ENCODE measurements at regions not wholly inside any gene's neighbourhood (a gene's known extent, or its start where the extent isn't known, plus 50 kb on each side); places are given as distances from the start of the nearest gene placed in this dataset.

DNA sequence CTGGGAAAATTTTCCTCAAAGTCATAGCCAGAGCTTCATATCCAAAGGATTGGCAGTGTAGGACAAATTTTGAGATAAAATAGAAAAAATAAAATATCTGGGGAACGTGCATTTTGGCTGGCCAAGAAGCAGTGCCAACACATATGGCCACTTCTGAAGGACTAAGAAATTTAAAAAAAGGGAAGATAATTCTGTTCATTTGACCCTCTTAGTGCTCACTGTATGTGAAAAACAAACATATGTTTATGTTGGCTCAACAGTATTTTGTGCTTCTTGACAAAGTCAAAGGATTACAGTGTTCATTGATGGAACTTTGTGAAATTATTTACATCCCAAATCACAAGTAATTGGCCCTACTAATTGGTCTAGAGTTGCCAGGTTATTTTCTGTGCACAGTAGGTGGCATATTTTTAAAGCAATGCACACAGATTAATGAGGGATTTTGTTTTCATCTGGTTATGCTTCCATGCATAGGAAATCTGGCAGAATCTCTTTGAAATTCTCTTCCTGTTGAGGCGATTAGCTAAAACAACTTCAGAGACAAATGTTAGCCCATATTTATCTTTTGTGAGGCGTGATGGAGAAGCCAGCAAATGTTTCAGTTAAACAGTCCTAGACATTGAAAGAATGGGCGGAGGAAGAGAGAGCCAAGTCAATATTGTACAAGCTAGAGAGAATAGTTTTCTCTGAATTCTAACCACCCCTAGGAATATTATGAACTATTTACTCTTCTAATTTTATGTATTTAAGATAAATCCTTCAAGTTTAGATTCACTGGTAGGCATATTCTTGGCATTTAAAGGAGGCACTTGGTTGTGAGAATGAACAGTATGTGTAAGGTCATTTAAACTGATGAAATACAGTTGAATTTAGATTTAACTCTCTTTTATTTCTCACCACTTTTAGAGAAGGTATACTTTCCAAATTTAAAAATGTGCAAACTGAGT, 237.7 kb upstream of the MBL2 start:
- H3K27me3 ChIP-seq (ENCODE audit: low read depth) = no peaks in the 10 kb centered on the region
- in situ Hi-C loops (cut with MboI; ENCODE audit: low sequenced_read_pairs) = no loop called here
- H3K4me3 ChIP-seq = no peak overlapping the region
- DNase-seq (ENCODE audit: low spot score in 2 of 2) = no peak
- no peaks in the 10 kb centered on the region for H3K9me3 ChIP-seq
- no peaks in the 10 kb centered on the region for H3K36me3 ChIP-seq (replicated peaks)
- H3K4me1 ChIP-seq = peaks cover 23% of the 10 kb centered on the region

GRCh38 chr10:53007527-53007842, 234.9 kb upstream of the MBL2 start:
- Histone ChIP-seq H3K4me1 (peaks cover 17% of the 10 kb centered on the region), H3K36me3 (replicated peaks) (no peaks in the 10 kb centered on the region), H3K9me3 (no peaks in the 10 kb centered on the region), H3K4me3 (no peak overlapping the region), H3K27me3 (ENCODE audit: low read depth) (no peaks in the 10 kb centered on the region)
- no peak for DNase-seq (ENCODE audit: low spot score in 2 of 2)
- in situ Hi-C loops (cut with MboI; ENCODE audit: low sequenced_read_pairs) = no loop called here

GRCh38 chr10:53006663-53007526, 234.3 kb upstream of the MBL2 start:
- Histone ChIP-seq H3K36me3 (replicated peaks) (no peaks in the 10 kb centered on the region), H3K9me3 (no peaks in the 10 kb centered on the region), H3K4me3 (no peak overlapping the region), H3K27me3 (ENCODE audit: low read depth) (no peaks in the 10 kb centered on the region), H3K4me1 (peaks cover 17% of the 10 kb centered on the region)
- in situ Hi-C loops (cut with MboI; ENCODE audit: low sequenced_read_pairs) = no loop called here
- peak in 1 of 2 experiments; percentile 41 for DNase-seq (ENCODE audit: low spot score in 2 of 2)

DNA sequence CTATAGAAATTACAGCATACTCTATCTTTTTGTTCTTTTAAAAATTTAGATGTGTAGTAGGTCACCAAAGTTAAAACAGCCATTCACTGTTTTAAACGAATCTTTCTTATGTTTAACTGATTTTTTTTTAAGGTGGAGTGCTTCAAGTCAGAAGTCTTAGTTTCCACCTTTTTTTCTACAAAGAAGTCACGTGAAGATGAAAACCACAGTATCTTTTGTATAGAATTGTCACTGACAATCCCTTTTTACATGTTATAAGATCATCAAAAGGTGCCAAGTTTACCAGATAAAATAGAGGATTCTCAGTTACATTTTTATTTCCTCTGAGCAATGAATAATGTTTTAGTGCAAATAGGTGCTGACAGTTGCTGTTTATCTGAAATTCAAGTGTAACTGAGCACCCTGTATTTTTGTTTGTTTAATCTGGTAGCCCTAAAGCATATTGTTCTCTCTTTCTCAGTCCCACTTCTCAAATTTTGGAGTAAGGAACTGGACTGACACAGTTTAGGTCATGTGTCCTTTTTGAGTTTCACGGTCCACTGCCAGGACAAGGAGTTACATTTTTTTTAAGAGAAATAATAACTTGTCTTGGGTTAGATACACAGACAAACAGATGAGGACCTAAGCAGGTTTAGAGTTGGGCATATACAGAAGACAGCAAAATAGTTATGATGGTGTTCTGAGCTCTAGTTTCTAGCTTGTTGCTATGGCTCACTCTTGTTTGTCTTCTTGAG, 233.2 kb upstream of the MBL2 start:
- in situ Hi-C loops (cut with MboI; ENCODE audit: low sequenced_read_pairs) = no loop called here
- H3K4me1 ChIP-seq = peaks cover 17% of the 10 kb centered on the region
- no peak overlapping the region for H3K4me3 ChIP-seq
- no peaks in the 10 kb centered on the region for H3K36me3 ChIP-seq (replicated peaks)
- no peak for DNase-seq (ENCODE audit: low spot score in 2 of 2)
- no peaks in the 10 kb centered on the region for H3K9me3 ChIP-seq
- no peaks in the 10 kb centered on the region for H3K27me3 ChIP-seq (ENCODE audit: low read depth)

GRCh38 chr10:53003094-53003493, 230.5 kb upstream of the MBL2 start:
- Histone ChIP-seq H3K4me1 (peaks cover 17% of the 10 kb centered on the region), H3K4me3 (no peak overlapping the region), H3K36me3 (replicated peaks) (no peaks in the 10 kb centered on the region), H3K27me3 (ENCODE audit: low read depth) (no peaks in the 10 kb centered on the region), H3K9me3 (no peaks in the 10 kb centered on the region)
- in situ Hi-C loops (cut with MboI; ENCODE audit: low sequenced_read_pairs) = no loop called here
- no peak for DNase-seq (ENCODE audit: low spot score in 2 of 2)

- Histone ChIP-seq H3K36me3 (replicated peaks) (no peaks in the 10 kb centered on the region), H3K4me3 (no peak overlapping the region), H3K9me3 (no peaks in the 10 kb centered on the region), H3K4me1 (no peaks in the 10 kb centered on the region; the same call in 1 of the 2 replicates), H3K27me3 (ENCODE audit: low read depth) (no peaks in the 10 kb centered on the region)
- no peak for DNase-seq (ENCODE audit: low spot score in 2 of 2)
- in situ Hi-C loops (cut with MboI; ENCODE audit: low sequenced_read_pairs) = no loop called here
Observed at GRCh38 chr10:52999681-53000080, 227.1 kb upstream of the MBL2 start.

DNA sequence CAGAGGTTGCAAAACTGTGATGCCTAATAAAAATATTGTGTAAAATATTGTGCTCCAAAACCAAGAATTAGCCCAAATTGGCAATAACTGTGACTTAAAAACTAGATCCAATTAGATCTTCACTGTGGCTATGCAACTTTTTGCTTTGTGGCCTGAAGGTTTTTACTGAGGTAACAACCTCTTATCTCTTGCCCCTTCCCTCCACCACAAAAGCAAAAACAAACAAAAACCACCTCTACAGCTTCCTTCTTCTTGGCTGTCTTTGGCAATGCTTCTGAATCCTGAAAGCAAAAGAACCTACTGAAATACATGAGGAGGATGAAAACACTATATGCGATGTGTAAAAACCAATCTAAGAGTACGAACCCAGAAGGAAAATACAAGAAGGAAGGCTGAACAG, 226.7 kb upstream of the MBL2 start:
- no peaks in the 10 kb centered on the region; the same call in 1 of the 2 replicates for H3K4me1 ChIP-seq
- in situ Hi-C loops (cut with MboI; ENCODE audit: low sequenced_read_pairs) = no loop called here

DNA sequence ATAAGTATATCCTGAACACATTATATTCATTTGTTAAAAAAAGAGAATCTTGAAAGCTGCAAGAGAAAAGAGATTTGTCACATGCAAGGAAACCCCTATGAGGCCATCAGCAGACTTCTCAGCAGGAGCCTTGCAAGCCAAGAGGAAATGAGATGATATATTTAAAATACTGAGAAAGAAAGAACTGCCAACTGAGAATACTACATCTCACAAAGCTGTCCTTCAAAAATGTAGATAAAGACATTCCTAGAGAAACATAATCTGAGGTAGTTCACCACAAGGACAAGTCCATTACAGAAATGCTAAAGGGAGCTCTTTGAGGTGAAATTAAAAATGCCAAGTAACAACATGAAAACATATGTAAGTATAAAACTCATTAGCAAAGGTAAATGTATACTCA, 224.4 kb upstream of the MBL2 start:
- H3K4me1 ChIP-seq = no peaks in the 10 kb centered on the region; the same call in 1 of the 2 replicates
- no peak for DNase-seq (ENCODE audit: low spot score in 2 of 2)
- H3K9me3 ChIP-seq = no peaks in the 10 kb centered on the region
- in situ Hi-C loops (cut with MboI; ENCODE audit: low sequenced_read_pairs) = no loop called here
- no peaks in the 10 kb centered on the region for H3K27me3 ChIP-seq (ENCODE audit: low read depth)
- no peaks in the 10 kb centered on the region for H3K36me3 ChIP-seq (replicated peaks)
- H3K4me3 ChIP-seq = no peak overlapping the region

More for the DNA sequence above, 226.7 kb upstream of the MBL2 start:
- Histone ChIP-seq H3K27me3 (ENCODE audit: low read depth) (no peaks in the 10 kb centered on the region), H3K9me3 (no peaks in the 10 kb centered on the region), H3K36me3 (replicated peaks) (no peaks in the 10 kb centered on the region), H3K4me3 (no peak overlapping the region)
- DNase-seq (ENCODE audit: low spot score in 2 of 2) = no peak

DNA sequence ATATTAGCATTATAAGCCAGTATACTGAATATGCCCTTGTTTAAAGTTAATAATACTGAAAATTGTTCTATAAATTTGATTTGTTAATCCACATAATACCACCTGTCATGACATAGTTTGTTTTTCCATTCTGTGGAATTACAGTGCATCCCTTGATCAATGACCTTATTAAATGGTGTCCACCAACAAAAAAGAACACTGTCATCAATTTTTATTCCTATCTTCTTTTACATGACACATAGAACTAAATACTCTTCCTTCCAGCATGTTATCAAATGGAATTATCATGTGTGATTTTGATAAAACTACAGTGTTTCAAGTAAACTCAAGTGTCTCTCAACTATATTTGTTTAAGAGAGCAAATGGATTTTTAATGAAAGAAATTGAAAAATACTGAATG, 221.8 kb upstream of the MBL2 start:
- no peak for DNase-seq (ENCODE audit: low spot score in 2 of 2)
- no peaks in the 10 kb centered on the region for H3K9me3 ChIP-seq
- no peaks in the 10 kb centered on the region for H3K27me3 ChIP-seq (ENCODE audit: low read depth)
- H3K4me1 ChIP-seq = no peaks in the 10 kb centered on the region
- no peak overlapping the region for H3K4me3 ChIP-seq
- no peaks in the 10 kb centered on the region for H3K36me3 ChIP-seq (replicated peaks)
- in situ Hi-C loops (cut with MboI; ENCODE audit: low sequenced_read_pairs) = no loop called here

GRCh38 chr10:52993109-52993508, 220.5 kb upstream of the MBL2 start:
- DNase-seq (ENCODE audit: low spot score in 2 of 2) = no peak
- Histone ChIP-seq H3K9me3 (no peaks in the 10 kb centered on the region), H3K4me3 (no peak overlapping the region), H3K4me1 (no peaks in the 10 kb centered on the region), H3K27me3 (ENCODE audit: low read depth) (no peaks in the 10 kb centered on the region), H3K36me3 (replicated peaks) (no peaks in the 10 kb centered on the region)
- in situ Hi-C loops (cut with MboI; ENCODE audit: low sequenced_read_pairs) = no loop called here

- no peaks in the 10 kb centered on the region for H3K36me3 ChIP-seq (replicated peaks)
- H3K4me1 ChIP-seq = no peaks in the 10 kb centered on the region
- DNase-seq (ENCODE audit: low spot score in 2 of 2) = no peak
- no peak overlapping the region for H3K4me3 ChIP-seq
- no peaks in the 10 kb centered on the region for H3K9me3 ChIP-seq
- no peaks in the 10 kb centered on the region for H3K27me3 ChIP-seq (ENCODE audit: low read depth)
- in situ Hi-C loops (cut with MboI; ENCODE audit: low sequenced_read_pairs) = no loop called here
Observed at GRCh38 chr10:52992567-52992966, 220.0 kb upstream of the MBL2 start.

GRCh38 chr10:52988923-52989322, 216.3 kb upstream of the MBL2 start:
- no peaks in the 10 kb centered on the region for H3K9me3 ChIP-seq
- no peak for DNase-seq (ENCODE audit: low spot score in 2 of 2)
- in situ Hi-C loops (cut with MboI; ENCODE audit: low sequenced_read_pairs) = no loop called here
- H3K27me3 ChIP-seq (ENCODE audit: low read depth) = no peaks in the 10 kb centered on the region
- no peaks in the 10 kb centered on the region for H3K4me1 ChIP-seq
- no peaks in the 10 kb centered on the region for H3K36me3 ChIP-seq (replicated peaks)
- H3K4me3 ChIP-seq = no peak overlapping the region

DNA sequence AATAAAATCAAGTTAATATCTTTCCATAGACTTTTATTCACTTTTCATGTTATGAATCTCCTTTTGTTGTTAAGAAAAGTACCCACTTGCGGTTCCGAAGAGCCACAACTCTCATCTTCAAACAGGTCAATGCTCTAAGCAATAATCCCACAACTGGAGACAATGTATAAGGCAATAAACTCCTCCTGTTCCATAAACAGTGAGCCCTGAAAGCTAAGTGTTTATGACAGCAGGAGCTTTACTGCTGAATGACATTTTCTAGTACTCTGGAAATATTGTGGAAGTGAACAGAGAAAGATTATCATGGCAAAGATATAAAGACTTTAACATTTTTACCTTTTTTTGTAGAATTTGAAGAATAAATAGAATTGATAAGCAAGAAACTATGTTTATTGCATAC, 213.5 kb upstream of the MBL2 start:
- Histone ChIP-seq H3K4me3 (no peak overlapping the region), H3K9me3 (no peaks in the 10 kb centered on the region), H3K27me3 (ENCODE audit: low read depth) (no peaks in the 10 kb centered on the region), H3K36me3 (replicated peaks) (no peaks in the 10 kb centered on the region), H3K4me1 (no peaks in the 10 kb centered on the region)
- no peak for DNase-seq (ENCODE audit: low spot score in 2 of 2)
- in situ Hi-C loops (cut with MboI; ENCODE audit: low sequenced_read_pairs) = no loop called here

All from HAP-1 (cell line).